ENCODE measurements at regions not wholly inside any gene's neighbourhood (a gene's known extent, or its start where the extent isn't known, plus 50 kb on each side); places are given as distances from the start of the nearest gene placed in this dataset.

- TF ChIP-seq RAD21 (IDR thresholded peaks at IDR 0.05; ENCODE audit: low read depth) (no peak), REST (IDR thresholded peaks at IDR 0.05; ENCODE audit: low read depth) (no peak), MAX (IDR thresholded peaks at IDR 0.05) (no peak), EP300 (IDR thresholded peaks at IDR 0.05; ENCODE audit: borderline replicate concordance) (no peak), USF1 (IDR thresholded peaks at IDR 0.05) (no peak), TAF1 (IDR thresholded peaks at IDR 0.05; ENCODE audit: low read depth) (no peak), YY1 (IDR thresholded peaks at IDR 0.05; ENCODE audit: low read depth) (no peak)
Observed at GRCh38 chr5:104001136-104001535, 438.5 kb upstream of the NUDT12 start.
